Cardiac fibroblast (primary cell): ENCODE measurements at regions not wholly inside any gene's neighbourhood (a gene's known extent, or its start where the extent isn't known, plus 50 kb on each side); places are given as distances from the start of the nearest gene placed in this dataset.
"Not testable (repeated sequence)": the region's sequence is repeated elsewhere in the genome, so short reads cannot be mapped to it uniquely, and the experiment has no call there.

Experiments
- DNase-seq, 2 donors: peaks; one replicate each; pipeline versions ENCODE4 v3.0.0 to v3.0.0-alpha.2; 2010; ENCODE audit warnings: low read depth in 2 of 2
- H3K4me3 ChIP-seq, 2 donors: replicated peaks in 1 of 2; 1 replicate in 1 of 2; 2 replicates in 1 of 2; pipeline ENCODE4 v1.5.1; 2011; ENCODE audit warnings: low read depth in 2 of 2, low read length in 2 of 2, mild to moderate bottlenecking in 2 of 2, moderate library complexity in 1 of 2
- TF ChIP-seq, protein P1 (sequence below): IDR thresholded peaks from one replicate; pipeline ENCODE4 v1.5.1; 2011; ENCODE audit warnings: low read depth, mild to moderate bottlenecking, low read length, inconsistent platforms

- no peak overlapping the region for H3K4me3 ChIP-seq
- no peak for DNase-seq
- TF ChIP-seq, protein P1, sequence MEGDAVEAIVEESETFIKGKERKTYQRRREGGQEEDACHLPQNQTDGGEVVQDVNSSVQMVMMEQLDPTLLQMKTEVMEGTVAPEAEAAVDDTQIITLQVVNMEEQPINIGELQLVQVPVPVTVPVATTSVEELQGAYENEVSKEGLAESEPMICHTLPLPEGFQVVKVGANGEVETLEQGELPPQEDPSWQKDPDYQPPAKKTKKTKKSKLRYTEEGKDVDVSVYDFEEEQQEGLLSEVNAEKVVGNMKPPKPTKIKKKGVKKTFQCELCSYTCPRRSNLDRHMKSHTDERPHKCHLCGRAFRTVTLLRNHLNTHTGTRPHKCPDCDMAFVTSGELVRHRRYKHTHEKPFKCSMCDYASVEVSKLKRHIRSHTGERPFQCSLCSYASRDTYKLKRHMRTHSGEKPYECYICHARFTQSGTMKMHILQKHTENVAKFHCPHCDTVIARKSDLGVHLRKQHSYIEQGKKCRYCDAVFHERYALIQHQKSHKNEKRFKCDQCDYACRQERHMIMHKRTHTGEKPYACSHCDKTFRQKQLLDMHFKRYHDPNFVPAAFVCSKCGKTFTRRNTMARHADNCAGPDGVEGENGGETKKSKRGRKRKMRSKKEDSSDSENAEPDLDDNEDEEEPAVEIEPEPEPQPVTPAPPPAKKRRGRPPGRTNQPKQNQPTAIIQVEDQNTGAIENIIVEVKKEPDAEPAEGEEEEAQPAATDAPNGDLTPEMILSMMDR: no peak
Observed at GRCh38 chr3:144593881-144594280, 622.3 kb downstream of the DIPK2A start.

GRCh38 chr3:144620236-144620635 is 648.6 kb downstream of the DIPK2A start:
- not testable (repeated sequence) for H3K4me3 ChIP-seq, DNase-seq

DNA sequence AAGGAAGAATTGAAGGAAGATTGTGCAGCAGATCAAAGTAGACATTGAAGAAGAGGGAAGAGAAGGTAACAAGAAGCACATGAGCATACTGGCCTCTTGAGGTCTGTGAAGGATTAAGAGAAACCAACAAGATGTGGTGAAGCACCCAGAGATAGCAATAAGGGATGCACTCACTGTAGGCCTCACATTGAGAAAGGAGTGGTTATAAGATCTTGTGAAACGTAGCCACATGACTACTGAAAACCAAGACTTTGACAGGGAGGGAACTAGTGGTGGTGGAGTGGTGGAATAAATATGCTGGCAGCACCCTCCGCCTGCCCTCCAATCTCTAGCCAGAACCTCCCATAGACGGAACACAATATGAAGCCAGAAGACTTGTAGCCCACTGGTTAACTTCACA is 651.2 kb downstream of the DIPK2A start:
- DNase-seq: no peak
- TF ChIP-seq, protein P1: no peak
- H3K4me3 ChIP-seq: no peak overlapping the region

DNA sequence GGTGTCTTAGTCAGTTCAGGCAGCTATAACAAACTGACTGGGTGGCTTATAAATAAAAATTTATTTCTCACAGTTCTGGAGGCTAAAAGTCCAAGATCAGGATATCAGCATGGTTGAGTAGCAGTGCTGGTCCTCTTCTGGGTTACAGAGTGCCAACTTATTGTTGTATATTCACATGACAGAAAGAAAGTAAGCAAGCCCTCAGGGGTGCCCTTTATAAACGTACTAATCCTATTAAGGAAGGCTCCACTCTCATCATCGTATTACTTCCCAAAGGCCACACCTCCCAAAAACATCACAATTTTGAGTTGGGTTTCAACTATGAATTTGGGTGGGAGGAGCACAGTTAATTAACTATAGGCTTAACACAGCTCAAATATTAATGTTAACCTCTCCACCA is 653.0 kb downstream of the DIPK2A start:
- no peak for DNase-seq

DNA sequence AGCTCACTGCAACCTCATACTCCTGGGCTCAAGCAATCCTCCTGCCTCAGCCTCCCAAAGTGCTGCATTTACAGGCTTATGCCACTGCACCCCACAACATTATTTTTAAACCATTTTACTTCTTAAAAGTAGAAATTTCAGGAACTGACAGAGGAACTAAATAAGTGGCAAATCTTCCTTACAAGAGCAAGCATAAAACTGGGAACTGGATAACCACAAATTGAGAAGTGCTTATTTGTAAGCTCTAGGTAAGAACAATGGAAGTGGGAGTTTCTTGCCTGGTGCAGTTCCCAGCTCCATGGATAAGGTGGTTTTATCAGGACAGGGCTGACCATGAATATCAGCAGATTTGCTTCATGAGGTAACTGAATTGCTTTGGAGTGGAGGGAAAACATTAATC is 655.2 kb downstream of the DIPK2A start:
- no peak for DNase-seq
- TF ChIP-seq, protein P1: no peak
- no peak overlapping the region for H3K4me3 ChIP-seq

More for the DNA sequence above, 653.0 kb downstream of the DIPK2A start:
- TF ChIP-seq, protein P1: no peak
- no peak overlapping the region for H3K4me3 ChIP-seq

- TF ChIP-seq, protein P1: no peak
- DNase-seq: no peak
- no peak overlapping the region for H3K4me3 ChIP-seq
Observed at GRCh38 chr3:144629381-144629780, 657.8 kb downstream of the DIPK2A start.

DNA sequence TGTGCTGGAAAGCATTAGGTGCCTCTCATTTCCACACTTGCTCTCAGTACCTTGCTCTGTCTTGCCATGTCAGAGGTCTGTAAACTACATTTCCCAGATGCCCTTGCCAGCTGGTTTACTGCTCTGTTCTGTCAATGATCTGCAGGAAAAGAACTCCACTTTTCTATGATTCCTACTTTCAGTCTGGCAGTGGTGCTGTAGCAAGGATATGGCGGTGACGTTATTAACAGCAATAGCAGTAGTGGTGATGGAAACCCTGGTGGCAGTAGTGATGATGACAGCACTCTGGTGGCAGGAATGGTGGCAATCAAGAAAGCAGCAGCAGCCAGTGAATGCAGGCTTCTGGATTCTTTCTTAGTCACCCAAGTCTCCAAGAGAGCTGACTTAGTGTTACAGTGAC is 665.2 kb downstream of the DIPK2A start:
- TF ChIP-seq, protein P1: no peak
- no peak for DNase-seq

More for the DNA sequence above, 665.2 kb downstream of the DIPK2A start:
- no peak overlapping the region for H3K4me3 ChIP-seq
